ENCODE measurements at regions not wholly inside any gene's neighbourhood (a gene's known extent, or its start where the extent isn't known, plus 50 kb on each side); places are given as distances from the start of the nearest gene placed in this dataset.

DNA sequence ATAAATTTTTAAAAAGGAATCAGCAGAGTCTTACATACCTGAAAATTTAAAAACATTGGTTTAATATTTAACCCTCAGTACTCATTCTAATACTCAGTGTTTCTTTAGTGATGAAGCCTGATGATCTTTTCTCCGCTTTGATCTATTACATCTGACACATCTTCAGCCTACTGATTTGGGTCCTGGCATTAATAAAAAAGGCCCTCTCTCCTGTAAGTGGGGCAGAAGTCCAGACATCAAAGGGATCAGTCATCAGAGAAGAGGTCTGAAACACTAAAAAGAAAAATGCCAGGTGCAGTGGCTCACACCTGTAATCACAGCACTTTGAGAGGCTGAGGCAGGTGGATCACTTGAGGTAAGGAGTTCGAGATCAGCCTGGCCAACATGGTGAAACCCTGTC lies 581.1 kb upstream of the LRATD1 start:
- no peak overlapping the region for H3K27ac Mint-ChIP-seq (ENCODE audit: unreplicated experiment)
- TF ChIP-seq CTCF (IDR thresholded peaks at IDR 0.05; ENCODE audit: unreplicated experiment) = no peak
- no peaks in the 10 kb centered on the region for H3K4me1 Mint-ChIP-seq (ENCODE audit: unreplicated experiment)
- H3K4me3 Mint-ChIP-seq (ENCODE audit: unreplicated experiment) = no peak overlapping the region
- no peaks in the 10 kb centered on the region for H3K27me3 Mint-ChIP-seq (ENCODE audit: unreplicated experiment)
- no peaks in the 10 kb centered on the region for H3K36me3 Mint-ChIP-seq (ENCODE audit: low read depth, unreplicated experiment)
- no peaks in the 10 kb centered on the region for H3K9me3 Mint-ChIP-seq (ENCODE audit: unreplicated experiment)
- DNase-seq (ENCODE audit: low spot score) = no peak

- H3K36me3 Mint-ChIP-seq (ENCODE audit: low read depth, unreplicated experiment) = no peaks in the 10 kb centered on the region
- H3K4me1 Mint-ChIP-seq (ENCODE audit: unreplicated experiment) = no peaks in the 10 kb centered on the region
These were observed 579.4 kb upstream of the LRATD1 start for GRCh38 chr2:14053105-14053504.

GRCh38 chr2:14064346-14064745 lies 568.2 kb upstream of the LRATD1 start:
- Mint-ChIP-seq H3K36me3 (ENCODE audit: low read depth, unreplicated experiment) (no peaks in the 10 kb centered on the region), H3K27ac (ENCODE audit: unreplicated experiment) (no peak overlapping the region), H3K4me3 (ENCODE audit: unreplicated experiment) (no peak overlapping the region), H3K27me3 (ENCODE audit: unreplicated experiment) (no peaks in the 10 kb centered on the region), H3K4me1 (ENCODE audit: unreplicated experiment) (no peaks in the 10 kb centered on the region), H3K9me3 (ENCODE audit: unreplicated experiment) (no peaks in the 10 kb centered on the region)
- no peak for TF ChIP-seq CTCF (IDR thresholded peaks at IDR 0.05; ENCODE audit: unreplicated experiment)
- no peak for DNase-seq (ENCODE audit: low spot score)

More at GRCh38 chr2:14053105-14053504, 579.4 kb upstream of the LRATD1 start:
- no peak overlapping the region for H3K4me3 Mint-ChIP-seq (ENCODE audit: unreplicated experiment)
- no peaks in the 10 kb centered on the region for H3K9me3 Mint-ChIP-seq (ENCODE audit: unreplicated experiment)
- no peak for DNase-seq (ENCODE audit: low spot score)
- TF ChIP-seq CTCF (IDR thresholded peaks at IDR 0.05; ENCODE audit: unreplicated experiment) = no peak
- no peak overlapping the region for H3K27ac Mint-ChIP-seq (ENCODE audit: unreplicated experiment)
- no peaks in the 10 kb centered on the region for H3K27me3 Mint-ChIP-seq (ENCODE audit: unreplicated experiment)

DNA sequence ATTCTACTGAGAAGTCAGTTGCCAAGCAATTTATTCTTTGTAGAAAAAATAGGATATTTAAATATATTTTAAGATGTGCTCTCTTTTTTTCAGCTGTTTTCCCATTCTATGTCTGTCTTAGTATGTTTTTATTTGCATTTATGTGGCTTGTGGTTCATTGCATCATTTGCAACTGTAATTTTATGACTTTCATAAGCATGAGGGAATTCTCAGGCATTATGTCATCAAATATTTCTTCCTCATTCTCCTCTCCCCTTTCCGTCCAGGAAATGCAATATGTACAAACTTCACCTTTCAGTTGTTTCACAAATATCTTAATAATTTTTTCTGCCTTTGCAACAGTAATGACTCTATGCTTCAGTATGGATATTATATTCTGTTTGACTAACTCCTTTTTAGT lies 560.2 kb upstream of the LRATD1 start:
- no peaks in the 10 kb centered on the region for H3K9me3 Mint-ChIP-seq (ENCODE audit: unreplicated experiment)
- DNase-seq (ENCODE audit: low spot score) = no peak
- no peaks in the 10 kb centered on the region for H3K4me1 Mint-ChIP-seq (ENCODE audit: unreplicated experiment)
- no peak for TF ChIP-seq CTCF (IDR thresholded peaks at IDR 0.05; ENCODE audit: unreplicated experiment)
- no peaks in the 10 kb centered on the region for H3K27me3 Mint-ChIP-seq (ENCODE audit: unreplicated experiment)
- H3K36me3 Mint-ChIP-seq (ENCODE audit: low read depth, unreplicated experiment) = no peaks in the 10 kb centered on the region
- no peak overlapping the region for H3K27ac Mint-ChIP-seq (ENCODE audit: unreplicated experiment)
- H3K4me3 Mint-ChIP-seq (ENCODE audit: unreplicated experiment) = no peak overlapping the region

GRCh38 chr2:14074691-14075090 lies 557.8 kb upstream of the LRATD1 start:
- TF ChIP-seq CTCF (IDR thresholded peaks at IDR 0.05; ENCODE audit: unreplicated experiment) = no peak
- no peaks in the 10 kb centered on the region for H3K27me3 Mint-ChIP-seq (ENCODE audit: unreplicated experiment)
- H3K27ac Mint-ChIP-seq (ENCODE audit: unreplicated experiment) = no peak overlapping the region
- DNase-seq (ENCODE audit: low spot score) = no peak
- H3K4me3 Mint-ChIP-seq (ENCODE audit: unreplicated experiment) = no peak overlapping the region
- H3K4me1 Mint-ChIP-seq (ENCODE audit: unreplicated experiment) = no peaks in the 10 kb centered on the region
- H3K9me3 Mint-ChIP-seq (ENCODE audit: unreplicated experiment) = no peaks in the 10 kb centered on the region
- no peaks in the 10 kb centered on the region for H3K36me3 Mint-ChIP-seq (ENCODE audit: low read depth, unreplicated experiment)
